Endothelial cell of umbilical vein (primary cell): ENCODE measurements at regions not wholly inside any gene's neighbourhood (a gene's known extent, or its start where the extent isn't known, plus 50 kb on each side); places are given as distances from the start of the nearest gene placed in this dataset.

Experiments
- BruUV-seq: library from RNA; stranded (reverse); fragments of 400-500 nt; replicated peaks from 2 replicates; lab custom pipeline; 2021; lab: Mats Ljungman, UMichigan
- CTCF ChIA-PET: fragments of 300-600, 350-600 bp; sonication (Branson Sonifier 250); formaldehyde crosslinking; loops from one replicate; lab custom pipeline; 2021; ENCODE audit warnings: antibody characterized with exemption, inconsistent platforms; lab: Charles Lee
- POLR2A ChIA-PET: fragments of 300-600, 350-600 bp; sonication (Branson Sonifier 250); formaldehyde crosslinking; loops from one replicate; lab custom pipeline; 2021; ENCODE audit warnings: antibody characterized with exemption, inconsistent platforms; lab: Charles Lee
- DNase-seq: peaks from one replicate; pipeline ENCODE4 v3.0.0-alpha.2; 2011; ENCODE audit warnings: low read depth, low spot score
- FAIRE-seq: peaks from 2 replicates; lab custom pipeline; 2011; peaks lifted over from hg19 to GRCh38; lab: Jason Lieb, UNC
- H2AFZ ChIP-seq: 2 replicates; pipeline ENCODE4 v1.6.0; 2012; ENCODE audit warnings: low read depth, low read length, control low read depth, inconsistent platforms
- H3K27ac ChIP-seq: 2 replicates; pipeline ENCODE4 v1.5.1; 2011; ENCODE audit warnings: low read depth, mild to moderate bottlenecking, control low read depth, low read length, moderate library complexity; ENCODE audit not compliant: insufficient read depth
- H3K27me3 ChIP-seq, 2 experiments: 2 replicates each; pipeline versions ENCODE4 v1.6.0 to v1.6.1; 2011; ENCODE audit warnings: low read length in 2 of 2, mixed read lengths in 1 of 2; ENCODE audit not compliant: control insufficient read depth in 2 of 2, insufficient read depth in 2 of 2
- H3K36me3 ChIP-seq, 2 experiments: 2 replicates in 1 of 2; 3 replicates in 1 of 2; pipeline ENCODE4 v1.5.1; 2011; ENCODE audit warnings: low read length in 2 of 2, mild to moderate bottlenecking in 1 of 2, moderate library complexity in 1 of 2; ENCODE audit not compliant: control insufficient read depth in 2 of 2, insufficient read depth in 2 of 2; ENCODE audit errors: extremely low read depth in 1 of 2
- H3K4me1 ChIP-seq: 3 replicates; pipeline ENCODE4 v1.5.1; 2011; ENCODE audit warnings: mild to moderate bottlenecking, low read length; ENCODE audit not compliant: control insufficient read depth, insufficient read depth; ENCODE audit errors: extremely low read depth
- H3K4me2 ChIP-seq: 2 replicates; pipeline ENCODE4 v1.6.1; 2011; ENCODE audit warnings: low read length, control low read depth, mixed read lengths; ENCODE audit not compliant: insufficient read depth
- H3K4me3 ChIP-seq, 3 experiments: fragments of 200-600 bp in 1 of 3; sonication (generic), shearing (Covaris generic) in 1 of 3; replicated peaks in 1 of 3; 2 replicates each; pipeline ENCODE4 v1.5.1; 2011 to 2016; ENCODE audit warnings: control low read depth in 3 of 3, low read length in 3 of 3, mild to moderate bottlenecking in 2 of 3, inconsistent platforms in 1 of 3, low read depth in 1 of 3, moderate library complexity in 1 of 3; ENCODE audit not compliant: insufficient read depth in 1 of 3
- H3K79me2 ChIP-seq: 2 replicates; pipeline ENCODE4 v1.6.0; 2012; ENCODE audit warnings: low read length, inconsistent platforms; ENCODE audit not compliant: control insufficient read depth, insufficient read depth
- H3K9ac ChIP-seq: replicated peaks from 2 replicates; pipeline ENCODE3; 2011; ENCODE audit warnings: low read length, control low read depth; ENCODE audit not compliant: insufficient read depth; ENCODE audit errors: extremely low read depth
- H3K9me1 ChIP-seq: replicated peaks from 3 replicates; pipeline ENCODE4 v1.6.0; 2011; ENCODE audit warnings: mild to moderate bottlenecking, low read length; ENCODE audit not compliant: control insufficient read depth, insufficient read depth; ENCODE audit errors: extremely low read depth
- H3K9me3 ChIP-seq: replicated peaks from 2 replicates; pipeline ENCODE4 v1.5.1; 2012; ENCODE audit warnings: low read length, inconsistent platforms; ENCODE audit not compliant: control insufficient read depth, insufficient read depth
- H4K20me1 ChIP-seq: replicated peaks from 2 replicates; pipeline ENCODE3; 2011; ENCODE audit warnings: mild to moderate bottlenecking, low read length; ENCODE audit not compliant: control insufficient read depth, insufficient read depth; ENCODE audit errors: extremely low read depth
- CTCF ChIP-seq, 2 donors: IDR thresholded peaks; 1 replicate in 1 of 2; 2 replicates in 1 of 2; pipeline ENCODE4 v1.5.1; 2011; ENCODE audit warnings: low read length in 2 of 2, mild to moderate bottlenecking in 2 of 2, moderate library complexity in 2 of 2, control low read depth in 1 of 2, inconsistent platforms in 1 of 2, low read depth in 1 of 2; ENCODE audit not compliant: insufficient read depth in 1 of 2; ENCODE audit errors: extremely low read depth in 1 of 2
- EZH2 ChIP-seq: IDR thresholded peaks from 2 replicates; pipeline ENCODE4 v1.6.1; 2012; ENCODE audit warnings: borderline replicate concordance, low read depth, mild to moderate bottlenecking, moderate library complexity, low read length, inconsistent platforms; ENCODE audit not compliant: severe bottlenecking
- FOS ChIP-seq: IDR thresholded peaks from 2 replicates; pipeline ENCODE4 v1.6.1; 2011; ENCODE audit warnings: mild to moderate bottlenecking, low read length, moderate library complexity, borderline replicate concordance; ENCODE audit not compliant: insufficient read depth
- GATA2 ChIP-seq: IDR thresholded peaks from 2 replicates; pipeline ENCODE4 v1.7.0; 2011; ENCODE audit warnings: low read depth, mild to moderate bottlenecking, moderate library complexity, mixed read lengths, low read length; ENCODE audit not compliant: insufficient read length, insufficient read depth
- JUN ChIP-seq: IDR thresholded peaks from 2 replicates; pipeline ENCODE4 v1.6.1; 2011; ENCODE audit warnings: borderline replicate concordance, low read depth; ENCODE audit not compliant: insufficient read length, insufficient read depth
- MAX ChIP-seq: IDR thresholded peaks from 2 replicates; pipeline ENCODE4 v1.6.1; 2011; ENCODE audit not compliant: insufficient read depth, insufficient read length
- MYC ChIP-seq: IDR thresholded peaks from one replicate; pipeline ENCODE4 v1.6.1; 2011; ENCODE audit warnings: mild to moderate bottlenecking, low read depth, low read length
- POLR2A ChIP-seq: IDR thresholded peaks from 2 replicates; pipeline ENCODE4 v1.6.1; 2012; ENCODE audit warnings: low read depth, mild to moderate bottlenecking, control low read depth, low read length
- POLR2AphosphoS5 ChIP-seq: IDR thresholded peaks from 2 replicates; pipeline ENCODE4 v1.6.1; 2012; ENCODE audit warnings: low read depth, mild to moderate bottlenecking, control low read depth, low read length, moderate library complexity; ENCODE audit not compliant: insufficient read depth
- dilution Hi-C: fragments of 300-500 bp; cut with MboI; formaldehyde crosslinking; loops from one replicate; pipeline ENCODE4 v1.15.0; 2019; ENCODE audit warnings: low sequenced_read_pairs; ENCODE audit not compliant: extremely low pct_ligation_motif_present
- intact Hi-C: fragments of 100-400 bp; cut with micrococcal nuclease; formaldehyde crosslinking; loops from one replicate; pipeline ENCODE4 v1.10.0; 2022

GRCh38 chr6:167211881-167212712 lies 54.3 kb upstream of the GPR31 start:
- H3K79me2 ChIP-seq = no peaks in the 10 kb centered on the region
- no peaks in the 10 kb centered on the region for H3K27me3 ChIP-seq
- H4K20me1 ChIP-seq = no peaks in the 10 kb centered on the region
- no peak overlapping the region for H3K27ac ChIP-seq
- no peaks in the 10 kb centered on the region for H3K9me3 ChIP-seq
- no peak for DNase-seq
- H3K9ac ChIP-seq = no peak overlapping the region
- BruUV-seq = no TSS peak
- no peak overlapping the region for H2AFZ ChIP-seq
- H3K9me1 ChIP-seq = no peaks in the 10 kb centered on the region
- H3K4me3 ChIP-seq = no peak overlapping the region
- no peak for FAIRE-seq
- ChIA-PET CTCF (no interaction called here), POLR2A (no interaction called here)
- H3K4me1 ChIP-seq = no peaks in the 10 kb centered on the region
- dilution Hi-C loops (no loop called here), intact Hi-C loops (no loop called here)
- H3K4me2 ChIP-seq = no peak overlapping the region
- no peaks in the 10 kb centered on the region for H3K36me3 ChIP-seq
- TF ChIP-seq JUN (no peak), POLR2A (no peak), MAX (no peak), MYC (no peak), EZH2 (no peak), GATA2 (no peak), FOS (no peak), POLR2AphosphoS5 (no peak), CTCF (IDR thresholded peaks at IDR 0.05; ENCODE audit: extremely low read depth in 1 of 2, insufficient read depth in 1 of 2, low read depth in 1 of 2, low read length in 2 of 2) (no peak)
